WTC11 (cell line): ENCODE measurements at regions not wholly inside any gene's neighbourhood (a gene's known extent, or its start where the extent isn't known, plus 50 kb on each side); places are given as distances from the start of the nearest gene placed in this dataset.

ENCODE experiments used
- ATAC-seq: fragments of 200-7000 bp; cut with Tn5 transposase; 2 replicates; pipeline ENCODE4 v1.10.0; 2021; ENCODE audit warnings: mild to moderate bottlenecking, moderate library complexity
- CTCF ChIA-PET: fragments of 300-600 bp; sonication (Branson Sonifier 250); formaldehyde crosslinking; loops from one replicate; lab custom pipeline; 2021; ENCODE audit warnings: antibody characterized with exemption; lab: Charles Lee
- POLR2A ChIA-PET: fragments of 350-600 bp; sonication (Branson Sonifier 250); formaldehyde crosslinking; loops from one replicate; lab custom pipeline; 2021; ENCODE audit warnings: antibody characterized with exemption; lab: Charles Lee
- DNase-seq: peaks from one replicate; pipeline ENCODE4 v3.0.0; 2021; ENCODE audit warnings: low spot score
- H3K27ac Mint-ChIP-seq: 2 replicates; pipeline ENCODE4 v1.8.0; 2021; ENCODE audit warnings: mixed read lengths
- H3K27me3 Mint-ChIP-seq: 2 replicates; pipeline ENCODE4 v1.8.0; 2021; ENCODE audit warnings: low read depth, mild to moderate bottlenecking, moderate library complexity, mixed read lengths
- H3K36me3 Mint-ChIP-seq: 2 replicates; pipeline ENCODE4 v1.8.0; 2021; ENCODE audit warnings: mixed read lengths
- H3K4me1 Mint-ChIP-seq: 2 replicates; pipeline ENCODE4 v1.8.0; 2022; ENCODE audit warnings: mixed read lengths
- H3K4me3 Mint-ChIP-seq: 2 replicates; pipeline ENCODE4 v1.8.0; 2021; ENCODE audit warnings: mild to moderate bottlenecking, moderate library complexity, mixed read lengths
- H3K9me3 Mint-ChIP-seq: 2 replicates; pipeline ENCODE4 v1.8.0; 2021; ENCODE audit warnings: mixed read lengths
- ATF1 ChIP-seq: sonication (generic); formaldehyde crosslinking; IDR thresholded peaks from 2 replicates; pipeline ENCODE4 v1.8.1; 2023; ENCODE audit warnings: mild to moderate bottlenecking, moderate library complexity, missing genetic modification reagents
- CBFB ChIP-seq: sonication (generic); formaldehyde crosslinking; IDR thresholded peaks from 2 replicates; pipeline ENCODE4 v1.8.1; 2022; ENCODE audit warnings: mild to moderate bottlenecking, low read depth, missing genetic modification reagents
- GTF2I ChIP-seq: fragments of 250-450 bp; sonication (Bioruptor Pico); conservative IDR thresholded peaks from 2 replicates; pipeline ENCODE4 v1.4.0; 2021; ENCODE audit warnings: mild to moderate bottlenecking
- OVOL2 ChIP-seq: fragments of 250-450 bp; sonication (Bioruptor Pico); IDR thresholded peaks from 2 replicates; pipeline ENCODE4 v1.9.0; 2021; ENCODE audit warnings: mild to moderate bottlenecking, borderline replicate concordance
- PRRX2 ChIP-seq: fragments of 250-450 bp; sonication (Bioruptor Pico); IDR thresholded peaks from 2 replicates; pipeline ENCODE4 v1.8.0; 2021; ENCODE audit warnings: mild to moderate bottlenecking
- ZBTB21 ChIP-seq: sonication (generic); formaldehyde crosslinking; IDR thresholded peaks from 2 replicates; pipeline ENCODE4 v1.8.1; 2023; ENCODE audit warnings: mild to moderate bottlenecking, missing genetic modification reagents, borderline replicate concordance
- ZNF396 ChIP-seq: fragments of 250-450 bp; sonication (Bioruptor Pico); IDR thresholded peaks from 2 replicates; pipeline ENCODE4 v1.8.0; 2021; ENCODE audit warnings: mild to moderate bottlenecking, moderate library complexity, borderline replicate concordance
- TF ChIP-seq, protein P1 (sequence below): sonication (generic); formaldehyde crosslinking; conservative IDR thresholded peaks from 2 replicates; pipeline ENCODE4 v1.8.1; 2023; ENCODE audit warnings: mild to moderate bottlenecking, low read depth, missing genetic modification reagents, moderate library complexity
- TF ChIP-seq, protein P2 (sequence below): fragments of 250-450 bp; sonication (Bioruptor Pico); IDR thresholded peaks from 2 replicates; pipeline ENCODE4 v1.9.0; 2021; ENCODE audit warnings: mild to moderate bottlenecking, borderline replicate concordance
- TF ChIP-seq, protein P3 (sequence below): sonication (generic); formaldehyde crosslinking; IDR thresholded peaks from 2 replicates; pipeline ENCODE4 v1.8.0; 2022; ENCODE audit warnings: mild to moderate bottlenecking, missing genetic modification reagents
- TF ChIP-seq, protein P4 (sequence below): sonication (generic); formaldehyde crosslinking; IDR thresholded peaks from 2 replicates; pipeline ENCODE4 v1.8.0; 2023; ENCODE audit warnings: mild to moderate bottlenecking, missing genetic modification reagents
- TF ChIP-seq, protein P5 (sequence below): sonication (generic); formaldehyde crosslinking; IDR thresholded peaks from 2 replicates; pipeline ENCODE4 v1.8.1; 2022; ENCODE audit warnings: mild to moderate bottlenecking, moderate library complexity, missing genetic modification reagents
- TF ChIP-seq, protein P6 (sequence below): fragments of 250-450 bp; sonication (Bioruptor Pico); IDR thresholded peaks from 2 replicates; pipeline ENCODE4 v1.9.0; 2021; ENCODE audit warnings: mild to moderate bottlenecking
- TF ChIP-seq, protein P7 (sequence below): fragments of 250-450 bp; sonication (Bioruptor Pico); conservative IDR thresholded peaks from 2 replicates; pipeline ENCODE4 v1.9.0; 2021; ENCODE audit warnings: mild to moderate bottlenecking

DNA sequence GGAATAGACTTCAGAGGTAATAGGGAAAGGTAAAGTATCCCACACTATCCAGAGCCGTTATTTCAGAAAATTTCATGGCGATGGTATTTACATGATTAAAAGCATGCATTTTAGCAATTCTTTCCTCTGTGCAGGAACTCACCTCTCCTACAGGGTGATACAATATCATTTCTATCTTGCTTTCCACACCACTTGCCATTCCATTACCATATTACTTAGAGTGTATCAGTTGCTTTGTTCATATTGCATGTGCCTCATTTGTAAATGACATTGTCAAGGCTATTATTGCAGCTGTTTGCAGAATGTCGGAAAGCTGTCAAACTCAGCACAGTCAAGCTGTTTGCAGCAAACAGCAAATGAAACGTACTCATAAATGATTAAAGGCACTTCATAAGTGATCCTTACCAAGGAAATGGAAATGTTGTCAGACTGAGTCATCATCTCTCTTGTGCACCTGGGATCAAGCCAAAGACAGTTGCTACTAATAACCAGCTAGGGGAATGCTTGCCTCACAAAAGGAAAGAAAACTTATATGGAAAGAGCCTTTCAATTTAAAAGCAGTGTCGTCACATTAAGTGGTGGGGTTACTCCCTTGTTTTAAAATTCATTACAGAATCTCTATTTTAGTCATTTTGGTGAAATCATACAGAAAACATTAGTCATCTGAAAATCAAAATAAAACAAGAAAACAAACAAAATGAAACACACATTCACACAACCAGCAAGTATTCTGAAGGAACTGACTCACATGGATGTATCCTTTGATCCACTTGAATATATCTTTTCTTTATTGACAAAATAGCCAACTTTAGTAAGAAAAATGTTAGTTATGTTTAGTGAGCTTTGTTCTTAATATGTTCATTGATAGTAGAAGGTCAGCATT is 1064.1 kb upstream of the CNTNAP5 start:
- Mint-ChIP-seq H3K27ac (no peak overlapping the region), H3K27me3 (no peaks in the 10 kb centered on the region), H3K9me3 (no peaks in the 10 kb centered on the region), H3K36me3 (no peaks in the 10 kb centered on the region; the same call in 1 of the 2 replicates), H3K4me3 (no peak overlapping the region), H3K4me1 (peaks cover 9% of the 10 kb centered on the region)
- TF ChIP-seq, protein P1, sequence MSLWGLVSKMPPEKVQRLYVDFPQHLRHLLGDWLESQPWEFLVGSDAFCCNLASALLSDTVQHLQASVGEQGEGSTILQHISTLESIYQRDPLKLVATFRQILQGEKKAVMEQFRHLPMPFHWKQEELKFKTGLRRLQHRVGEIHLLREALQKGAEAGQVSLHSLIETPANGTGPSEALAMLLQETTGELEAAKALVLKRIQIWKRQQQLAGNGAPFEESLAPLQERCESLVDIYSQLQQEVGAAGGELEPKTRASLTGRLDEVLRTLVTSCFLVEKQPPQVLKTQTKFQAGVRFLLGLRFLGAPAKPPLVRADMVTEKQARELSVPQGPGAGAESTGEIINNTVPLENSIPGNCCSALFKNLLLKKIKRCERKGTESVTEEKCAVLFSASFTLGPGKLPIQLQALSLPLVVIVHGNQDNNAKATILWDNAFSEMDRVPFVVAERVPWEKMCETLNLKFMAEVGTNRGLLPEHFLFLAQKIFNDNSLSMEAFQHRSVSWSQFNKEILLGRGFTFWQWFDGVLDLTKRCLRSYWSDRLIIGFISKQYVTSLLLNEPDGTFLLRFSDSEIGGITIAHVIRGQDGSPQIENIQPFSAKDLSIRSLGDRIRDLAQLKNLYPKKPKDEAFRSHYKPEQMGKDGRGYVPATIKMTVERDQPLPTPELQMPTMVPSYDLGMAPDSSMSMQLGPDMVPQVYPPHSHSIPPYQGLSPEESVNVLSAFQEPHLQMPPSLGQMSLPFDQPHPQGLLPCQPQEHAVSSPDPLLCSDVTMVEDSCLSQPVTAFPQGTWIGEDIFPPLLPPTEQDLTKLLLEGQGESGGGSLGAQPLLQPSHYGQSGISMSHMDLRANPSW (CRISPR knock-in tag), result no peak
- TF ChIP-seq ZNF396 (CRISPR knock-in tag), result no peak
- TF ChIP-seq, protein P2, sequence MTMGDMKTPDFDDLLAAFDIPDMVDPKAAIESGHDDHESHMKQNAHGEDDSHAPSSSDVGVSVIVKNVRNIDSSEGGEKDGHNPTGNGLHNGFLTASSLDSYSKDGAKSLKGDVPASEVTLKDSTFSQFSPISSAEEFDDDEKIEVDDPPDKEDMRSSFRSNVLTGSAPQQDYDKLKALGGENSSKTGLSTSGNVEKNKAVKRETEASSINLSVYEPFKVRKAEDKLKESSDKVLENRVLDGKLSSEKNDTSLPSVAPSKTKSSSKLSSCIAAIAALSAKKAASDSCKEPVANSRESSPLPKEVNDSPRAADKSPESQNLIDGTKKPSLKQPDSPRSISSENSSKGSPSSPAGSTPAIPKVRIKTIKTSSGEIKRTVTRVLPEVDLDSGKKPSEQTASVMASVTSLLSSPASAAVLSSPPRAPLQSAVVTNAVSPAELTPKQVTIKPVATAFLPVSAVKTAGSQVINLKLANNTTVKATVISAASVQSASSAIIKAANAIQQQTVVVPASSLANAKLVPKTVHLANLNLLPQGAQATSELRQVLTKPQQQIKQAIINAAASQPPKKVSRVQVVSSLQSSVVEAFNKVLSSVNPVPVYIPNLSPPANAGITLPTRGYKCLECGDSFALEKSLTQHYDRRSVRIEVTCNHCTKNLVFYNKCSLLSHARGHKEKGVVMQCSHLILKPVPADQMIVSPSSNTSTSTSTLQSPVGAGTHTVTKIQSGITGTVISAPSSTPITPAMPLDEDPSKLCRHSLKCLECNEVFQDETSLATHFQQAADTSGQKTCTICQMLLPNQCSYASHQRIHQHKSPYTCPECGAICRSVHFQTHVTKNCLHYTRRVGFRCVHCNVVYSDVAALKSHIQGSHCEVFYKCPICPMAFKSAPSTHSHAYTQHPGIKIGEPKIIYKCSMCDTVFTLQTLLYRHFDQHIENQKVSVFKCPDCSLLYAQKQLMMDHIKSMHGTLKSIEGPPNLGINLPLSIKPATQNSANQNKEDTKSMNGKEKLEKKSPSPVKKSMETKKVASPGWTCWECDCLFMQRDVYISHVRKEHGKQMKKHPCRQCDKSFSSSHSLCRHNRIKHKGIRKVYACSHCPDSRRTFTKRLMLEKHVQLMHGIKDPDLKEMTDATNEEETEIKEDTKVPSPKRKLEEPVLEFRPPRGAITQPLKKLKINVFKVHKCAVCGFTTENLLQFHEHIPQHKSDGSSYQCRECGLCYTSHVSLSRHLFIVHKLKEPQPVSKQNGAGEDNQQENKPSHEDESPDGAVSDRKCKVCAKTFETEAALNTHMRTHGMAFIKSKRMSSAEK (CRISPR knock-in tag), result no peak
- ATAC-seq (no peak), DNase-seq (no peak)
- ChIA-PET CTCF (interaction anchor here (0.6 to 1.2 kb wide), 2 partner anchors 28 to 96 kb away, joined by 3 to 4 read pairs; no protein-coding TSS in a partner anchor), POLR2A (no interaction called here)

DNA sequence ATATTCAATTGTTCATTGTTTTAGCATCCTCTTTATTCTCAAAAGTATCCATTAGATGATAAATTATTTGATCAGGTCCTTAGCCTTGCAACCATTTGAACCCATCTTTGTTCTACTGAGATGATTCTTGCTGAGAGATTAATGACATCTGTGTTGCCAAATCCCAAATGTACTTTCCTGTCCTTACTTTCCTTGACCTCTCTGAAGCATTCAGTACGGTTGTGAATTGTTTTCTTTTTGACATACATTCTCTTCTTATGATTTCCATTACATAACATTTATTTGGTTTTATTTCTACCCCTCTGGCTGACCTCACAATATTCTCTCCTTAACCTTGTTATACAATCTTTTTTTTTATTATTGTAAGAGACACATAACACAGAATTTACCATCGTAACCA is 1058.6 kb upstream of the CNTNAP5 start:
- TF ChIP-seq ZBTB21 (CRISPR knock-in tag) (no peak), CBFB (CRISPR knock-in tag) (no peak), OVOL2 (CRISPR knock-in tag) (no peak), ATF1 (CRISPR knock-in tag) (no peak), GTF2I (CRISPR knock-in tag) (no peak), PRRX2 (CRISPR knock-in tag) (no peak)
- TF ChIP-seq, protein P3, sequence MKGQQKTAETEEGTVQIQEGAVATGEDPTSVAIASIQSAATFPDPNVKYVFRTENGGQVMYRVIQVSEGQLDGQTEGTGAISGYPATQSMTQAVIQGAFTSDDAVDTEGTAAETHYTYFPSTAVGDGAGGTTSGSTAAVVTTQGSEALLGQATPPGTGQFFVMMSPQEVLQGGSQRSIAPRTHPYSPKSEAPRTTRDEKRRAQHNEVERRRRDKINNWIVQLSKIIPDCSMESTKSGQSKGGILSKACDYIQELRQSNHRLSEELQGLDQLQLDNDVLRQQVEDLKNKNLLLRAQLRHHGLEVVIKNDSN (CRISPR knock-in tag), result no peak
- TF ChIP-seq, protein P4, sequence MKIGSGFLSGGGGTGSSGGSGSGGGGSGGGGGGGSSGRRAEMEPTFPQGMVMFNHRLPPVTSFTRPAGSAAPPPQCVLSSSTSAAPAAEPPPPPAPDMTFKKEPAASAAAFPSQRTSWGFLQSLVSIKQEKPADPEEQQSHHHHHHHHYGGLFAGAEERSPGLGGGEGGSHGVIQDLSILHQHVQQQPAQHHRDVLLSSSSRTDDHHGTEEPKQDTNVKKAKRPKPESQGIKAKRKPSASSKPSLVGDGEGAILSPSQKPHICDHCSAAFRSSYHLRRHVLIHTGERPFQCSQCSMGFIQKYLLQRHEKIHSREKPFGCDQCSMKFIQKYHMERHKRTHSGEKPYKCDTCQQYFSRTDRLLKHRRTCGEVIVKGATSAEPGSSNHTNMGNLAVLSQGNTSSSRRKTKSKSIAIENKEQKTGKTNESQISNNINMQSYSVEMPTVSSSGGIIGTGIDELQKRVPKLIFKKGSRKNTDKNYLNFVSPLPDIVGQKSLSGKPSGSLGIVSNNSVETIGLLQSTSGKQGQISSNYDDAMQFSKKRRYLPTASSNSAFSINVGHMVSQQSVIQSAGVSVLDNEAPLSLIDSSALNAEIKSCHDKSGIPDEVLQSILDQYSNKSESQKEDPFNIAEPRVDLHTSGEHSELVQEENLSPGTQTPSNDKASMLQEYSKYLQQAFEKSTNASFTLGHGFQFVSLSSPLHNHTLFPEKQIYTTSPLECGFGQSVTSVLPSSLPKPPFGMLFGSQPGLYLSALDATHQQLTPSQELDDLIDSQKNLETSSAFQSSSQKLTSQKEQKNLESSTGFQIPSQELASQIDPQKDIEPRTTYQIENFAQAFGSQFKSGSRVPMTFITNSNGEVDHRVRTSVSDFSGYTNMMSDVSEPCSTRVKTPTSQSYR (CRISPR knock-in tag), result no peak
- TF ChIP-seq, protein P5, sequence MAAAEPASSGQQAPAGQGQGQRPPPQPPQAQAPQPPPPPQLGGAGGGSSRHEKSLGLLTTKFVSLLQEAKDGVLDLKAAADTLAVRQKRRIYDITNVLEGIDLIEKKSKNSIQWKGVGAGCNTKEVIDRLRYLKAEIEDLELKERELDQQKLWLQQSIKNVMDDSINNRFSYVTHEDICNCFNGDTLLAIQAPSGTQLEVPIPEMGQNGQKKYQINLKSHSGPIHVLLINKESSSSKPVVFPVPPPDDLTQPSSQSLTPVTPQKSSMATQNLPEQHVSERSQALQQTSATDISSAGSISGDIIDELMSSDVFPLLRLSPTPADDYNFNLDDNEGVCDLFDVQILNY (CRISPR knock-in tag), result no peak
- TF ChIP-seq, protein P6, sequence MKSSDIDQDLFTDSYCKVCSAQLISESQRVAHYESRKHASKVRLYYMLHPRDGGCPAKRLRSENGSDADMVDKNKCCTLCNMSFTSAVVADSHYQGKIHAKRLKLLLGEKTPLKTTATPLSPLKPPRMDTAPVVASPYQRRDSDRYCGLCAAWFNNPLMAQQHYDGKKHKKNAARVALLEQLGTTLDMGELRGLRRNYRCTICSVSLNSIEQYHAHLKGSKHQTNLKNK (CRISPR knock-in tag), result no peak
- TF ChIP-seq, protein P7, sequence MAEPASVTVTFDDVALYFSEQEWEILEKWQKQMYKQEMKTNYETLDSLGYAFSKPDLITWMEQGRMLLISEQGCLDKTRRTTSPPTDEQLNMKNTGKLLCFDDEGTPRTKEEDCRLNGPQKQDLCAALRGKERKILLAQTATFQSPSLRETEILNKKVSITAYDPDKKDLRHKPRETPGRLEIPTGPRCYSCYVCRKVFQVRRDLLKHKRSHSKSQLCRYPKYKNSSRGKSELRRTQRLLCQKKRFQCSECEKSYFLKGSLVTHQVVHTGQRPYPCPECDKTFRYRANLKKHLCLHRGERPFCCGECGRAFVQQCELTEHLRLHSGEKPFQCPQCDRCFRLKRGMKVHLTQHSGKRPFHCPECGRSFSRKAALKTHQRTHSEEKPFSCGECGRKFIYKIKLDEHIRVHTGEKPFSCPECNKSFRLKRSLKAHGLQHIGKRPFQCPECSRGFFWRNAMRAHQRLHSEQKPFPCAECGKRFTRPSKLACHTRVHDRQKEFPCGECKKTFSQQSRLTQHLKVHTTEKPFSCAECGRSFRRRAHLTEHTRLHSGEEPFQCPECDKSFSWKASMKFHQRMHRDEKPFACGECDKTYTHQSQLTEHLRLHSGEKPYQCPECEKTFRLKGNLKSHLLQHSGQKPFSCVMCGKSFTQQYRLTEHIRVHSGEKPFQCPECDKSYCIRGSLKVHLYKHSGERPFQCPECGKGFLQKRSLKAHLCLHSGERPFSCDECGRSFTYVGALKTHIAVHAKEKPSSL (CRISPR knock-in tag), result no peak
- Mint-ChIP-seq H3K4me1 (no peaks in the 10 kb centered on the region), H3K9me3 (peaks cover 14% of the 10 kb centered on the region; the same call in 1 of the 2 replicates), H3K36me3 (peaks cover 6% of the 10 kb centered on the region; the same call in 1 of the 2 replicates), H3K27ac (no peak overlapping the region), H3K27me3 (no peaks in the 10 kb centered on the region), H3K4me3 (no peak overlapping the region)
- POLR2A ChIA-PET, result no interaction called here
- DNase-seq (no peak), ATAC-seq (no peak)
- CTCF ChIA-PET, result no interaction called here
